ENCODE measurements at regions not wholly inside any gene's neighbourhood (a gene's known extent, or its start where the extent isn't known, plus 50 kb on each side); places are given as distances from the start of the nearest gene placed in this dataset.
A peak's percentile ranks its signal among the peaks of the same experiment; 100 is the strongest.

DNA sequence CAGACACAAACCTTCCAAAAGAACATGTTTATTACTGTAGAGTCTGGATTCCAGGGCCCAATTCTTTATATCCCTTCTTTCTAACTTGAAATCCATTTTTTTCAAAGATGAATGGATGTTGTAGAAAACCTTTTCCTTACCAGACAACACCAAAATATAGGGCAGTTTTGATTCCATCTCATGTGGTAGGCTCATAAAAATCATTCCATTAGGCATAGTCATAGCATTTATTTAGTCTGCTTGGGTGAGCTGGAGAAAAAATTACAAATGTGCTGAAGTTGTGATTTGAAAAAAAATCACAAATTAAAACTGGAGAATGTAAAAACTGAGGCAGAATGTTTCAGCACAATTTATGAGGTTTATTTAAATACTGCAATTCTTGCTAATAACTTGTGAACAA, 199.3 kb upstream of the TBC1D5 start:
- no peaks in the 10 kb centered on the region for H3K27me3 ChIP-seq (ENCODE audit: insufficient read depth)
- no peak for TF ChIP-seq ZNF331 (CRISPR knock-in tag; IDR thresholded peaks at IDR 0.05; ENCODE audit: low read depth)
- TF ChIP-seq, protein P1, sequence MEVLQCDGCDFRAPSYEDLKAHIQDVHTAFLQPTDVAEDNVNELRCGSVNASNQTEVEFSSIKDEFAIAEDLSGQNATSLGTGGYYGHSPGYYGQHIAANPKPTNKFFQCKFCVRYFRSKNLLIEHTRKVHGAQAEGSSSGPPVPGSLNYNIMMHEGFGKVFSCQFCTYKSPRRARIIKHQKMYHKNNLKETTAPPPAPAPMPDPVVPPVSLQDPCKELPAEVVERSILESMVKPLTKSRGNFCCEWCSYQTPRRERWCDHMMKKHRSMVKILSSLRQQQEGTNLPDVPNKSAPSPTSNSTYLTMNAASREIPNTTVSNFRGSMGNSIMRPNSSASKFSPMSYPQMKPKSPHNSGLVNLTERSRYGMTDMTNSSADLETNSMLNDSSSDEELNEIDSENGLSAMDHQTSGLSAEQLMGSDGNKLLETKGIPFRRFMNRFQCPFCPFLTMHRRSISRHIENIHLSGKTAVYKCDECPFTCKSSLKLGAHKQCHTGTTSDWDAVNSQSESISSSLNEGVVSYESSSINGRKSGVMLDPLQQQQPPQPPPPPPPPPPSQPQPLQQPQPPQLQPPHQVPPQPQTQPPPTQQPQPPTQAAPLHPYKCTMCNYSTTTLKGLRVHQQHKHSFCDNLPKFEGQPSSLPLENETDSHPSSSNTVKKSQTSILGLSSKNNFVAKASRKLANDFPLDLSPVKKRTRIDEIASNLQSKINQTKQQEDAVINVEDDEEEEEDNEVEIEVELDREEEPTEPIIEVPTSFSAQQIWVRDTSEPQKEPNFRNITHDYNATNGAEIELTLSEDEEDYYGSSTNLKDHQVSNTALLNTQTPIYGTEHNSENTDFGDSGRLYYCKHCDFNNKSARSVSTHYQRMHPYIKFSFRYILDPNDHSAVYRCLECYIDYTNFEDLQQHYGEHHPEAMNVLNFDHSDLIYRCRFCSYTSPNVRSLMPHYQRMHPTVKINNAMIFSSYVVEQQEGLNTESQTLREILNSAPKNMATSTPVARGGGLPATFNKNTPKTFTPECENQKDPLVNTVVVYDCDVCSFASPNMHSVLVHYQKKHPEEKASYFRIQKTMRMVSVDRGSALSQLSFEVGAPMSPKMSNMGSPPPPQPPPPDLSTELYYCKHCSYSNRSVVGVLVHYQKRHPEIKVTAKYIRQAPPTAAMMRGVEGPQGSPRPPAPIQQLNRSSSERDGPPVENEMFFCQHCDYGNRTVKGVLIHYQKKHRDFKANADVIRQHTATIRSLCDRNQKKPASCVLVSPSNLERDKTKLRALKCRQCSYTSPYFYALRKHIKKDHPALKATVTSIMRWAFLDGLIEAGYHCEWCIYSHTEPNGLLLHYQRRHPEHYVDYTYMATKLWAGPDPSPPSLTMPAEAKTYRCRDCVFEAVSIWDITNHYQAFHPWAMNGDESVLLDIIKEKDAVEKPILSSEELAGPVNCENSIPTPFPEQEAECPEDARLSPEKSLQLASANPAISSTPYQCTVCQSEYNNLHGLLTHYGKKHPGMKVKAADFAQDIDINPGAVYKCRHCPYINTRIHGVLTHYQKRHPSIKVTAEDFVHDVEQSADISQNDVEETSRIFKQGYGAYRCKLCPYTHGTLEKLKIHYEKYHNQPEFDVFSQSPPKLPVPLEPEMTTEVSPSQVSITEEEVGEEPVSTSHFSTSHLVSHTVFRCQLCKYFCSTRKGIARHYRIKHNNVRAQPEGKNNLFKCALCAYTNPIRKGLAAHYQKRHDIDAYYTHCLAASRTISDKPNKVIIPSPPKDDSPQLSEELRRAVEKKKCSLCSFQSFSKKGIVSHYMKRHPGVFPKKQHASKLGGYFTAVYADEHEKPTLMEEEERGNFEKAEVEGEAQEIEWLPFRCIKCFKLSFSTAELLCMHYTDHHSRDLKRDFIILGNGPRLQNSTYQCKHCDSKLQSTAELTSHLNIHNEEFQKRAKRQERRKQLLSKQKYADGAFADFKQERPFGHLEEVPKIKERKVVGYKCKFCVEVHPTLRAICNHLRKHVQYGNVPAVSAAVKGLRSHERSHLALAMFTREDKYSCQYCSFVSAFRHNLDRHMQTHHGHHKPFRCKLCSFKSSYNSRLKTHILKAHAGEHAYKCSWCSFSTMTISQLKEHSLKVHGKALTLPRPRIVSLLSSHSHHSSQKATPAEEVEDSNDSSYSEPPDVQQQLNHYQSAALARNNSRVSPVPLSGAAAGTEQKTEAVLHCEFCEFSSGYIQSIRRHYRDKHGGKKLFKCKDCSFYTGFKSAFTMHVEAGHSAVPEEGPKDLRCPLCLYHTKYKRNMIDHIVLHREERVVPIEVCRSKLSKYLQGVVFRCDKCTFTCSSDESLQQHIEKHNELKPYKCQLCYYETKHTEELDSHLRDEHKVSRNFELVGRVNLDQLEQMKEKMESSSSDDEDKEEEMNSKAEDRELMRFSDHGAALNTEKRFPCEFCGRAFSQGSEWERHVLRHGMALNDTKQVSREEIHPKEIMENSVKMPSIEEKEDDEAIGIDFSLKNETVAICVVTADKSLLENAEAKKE (CRISPR knock-in tag; IDR thresholded peaks at IDR 0.05), result no peak
- Mint-ChIP-seq H3K27me3 (ENCODE audit: insufficient read depth, low read depth, poor library complexity) (no peaks in the 10 kb centered on the region), H3K9me3 (no peaks in the 10 kb centered on the region), H3K4me3 (no peak overlapping the region), H3K4me1 (peaks cover 10% of the 10 kb centered on the region), H3K27ac (no peak overlapping the region), H3K36me3 (ENCODE audit: low read depth) (no peaks in the 10 kb centered on the region)
- peak overlapping the region; percentile 41; the same call in 1 of the 2 replicates for H3K4me2 ChIP-seq
- H4K20me1 ChIP-seq (replicated peaks; ENCODE audit: insufficient read depth), result no peaks in the 10 kb centered on the region; the same call in 1 of the 2 replicates
- no peaks in the 10 kb centered on the region for H3K36me3 ChIP-seq (ENCODE audit: insufficient read depth)
- H3K9me2 ChIP-seq (ENCODE audit: insufficient read depth), result no peaks in the 10 kb centered on the region
- no peaks in the 10 kb centered on the region for H3F3A ChIP-seq (replicated peaks; ENCODE audit: low read depth)
- no peak overlapping the region for H2AFZ ChIP-seq
- H3K79me2 ChIP-seq (replicated peaks; ENCODE audit: insufficient read depth), result no peaks in the 10 kb centered on the region
- H3K4me3 ChIP-seq, result no peak overlapping the region
- peaks cover 7% of the 10 kb centered on the region; the same call in 1 of the 2 replicates for H3K4me1 ChIP-seq (ENCODE audit: insufficient read depth)
- DNase-seq (ENCODE audit: low spot score) (no peak), ATAC-seq (no peak)
- H3K27ac ChIP-seq (ENCODE audit: low read depth), result no peak overlapping the region

DNA sequence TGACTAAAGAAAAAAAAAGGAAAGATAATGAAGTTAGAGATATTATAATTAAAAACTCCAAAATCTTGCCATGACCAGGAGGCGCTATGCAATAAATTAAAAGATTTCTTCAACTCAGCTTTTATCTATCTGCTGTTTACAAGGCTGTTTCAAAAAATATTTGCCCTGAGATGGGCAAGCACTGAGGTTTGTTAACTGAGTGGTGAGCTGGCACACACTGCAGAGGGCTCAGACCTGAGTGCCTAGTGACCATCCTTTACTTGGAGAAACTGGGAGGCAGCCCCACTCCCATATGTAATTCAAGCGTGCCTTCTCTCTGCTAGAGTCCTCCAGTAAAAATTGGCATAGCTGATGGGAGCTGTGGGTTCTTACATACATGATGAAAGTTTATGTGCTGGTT, 198.7 kb upstream of the TBC1D5 start:
- Histone ChIP-seq H3K36me3 (ENCODE audit: insufficient read depth) (no peaks in the 10 kb centered on the region), H3K4me3 (no peak overlapping the region), H3K27me3 (ENCODE audit: insufficient read depth) (no peaks in the 10 kb centered on the region), H4K20me1 (replicated peaks; ENCODE audit: insufficient read depth) (no peaks in the 10 kb centered on the region; the same call in 1 of the 2 replicates), H3K4me2 (peak overlapping the region; percentile 41; the same call in 1 of the 2 replicates), H3F3A (replicated peaks; ENCODE audit: low read depth) (no peaks in the 10 kb centered on the region), H3K27ac (ENCODE audit: low read depth) (no peak overlapping the region), H2AFZ (no peak overlapping the region), H3K4me1 (ENCODE audit: insufficient read depth) (peaks cover 7% of the 10 kb centered on the region; the same call in 1 of the 2 replicates), H3K9me2 (ENCODE audit: insufficient read depth) (no peaks in the 10 kb centered on the region), H3K79me2 (replicated peaks; ENCODE audit: insufficient read depth) (no peaks in the 10 kb centered on the region)
- Mint-ChIP-seq H3K27ac (no peak overlapping the region), H3K36me3 (ENCODE audit: low read depth) (no peaks in the 10 kb centered on the region), H3K4me1 (peaks cover 10% of the 10 kb centered on the region), H3K9me3 (no peaks in the 10 kb centered on the region), H3K4me3 (no peak overlapping the region), H3K27me3 (ENCODE audit: insufficient read depth, low read depth, poor library complexity) (no peaks in the 10 kb centered on the region)
- ATAC-seq (no peak), DNase-seq (ENCODE audit: low spot score) (no peak)
- TF ChIP-seq, protein P2, sequence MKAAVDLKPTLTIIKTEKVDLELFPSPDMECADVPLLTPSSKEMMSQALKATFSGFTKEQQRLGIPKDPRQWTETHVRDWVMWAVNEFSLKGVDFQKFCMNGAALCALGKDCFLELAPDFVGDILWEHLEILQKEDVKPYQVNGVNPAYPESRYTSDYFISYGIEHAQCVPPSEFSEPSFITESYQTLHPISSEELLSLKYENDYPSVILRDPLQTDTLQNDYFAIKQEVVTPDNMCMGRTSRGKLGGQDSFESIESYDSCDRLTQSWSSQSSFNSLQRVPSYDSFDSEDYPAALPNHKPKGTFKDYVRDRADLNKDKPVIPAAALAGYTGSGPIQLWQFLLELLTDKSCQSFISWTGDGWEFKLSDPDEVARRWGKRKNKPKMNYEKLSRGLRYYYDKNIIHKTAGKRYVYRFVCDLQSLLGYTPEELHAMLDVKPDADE (IDR thresholded peaks at IDR 0.05), result no peak
- TF ChIP-seq ZNF114 (CRISPR knock-in tag; IDR thresholded peaks at IDR 0.05) (no peak), POLR2AphosphoS5 (IDR thresholded peaks at IDR 0.05; ENCODE audit: low read depth) (no peak), EZH2 (IDR thresholded peaks at IDR 0.05; ENCODE audit: low read depth, unreplicated experiment) (no peak), NANOG (IDR thresholded peaks at IDR 0.05; ENCODE audit: borderline replicate concordance) (no peak)
- TF ChIP-seq, protein P3, sequence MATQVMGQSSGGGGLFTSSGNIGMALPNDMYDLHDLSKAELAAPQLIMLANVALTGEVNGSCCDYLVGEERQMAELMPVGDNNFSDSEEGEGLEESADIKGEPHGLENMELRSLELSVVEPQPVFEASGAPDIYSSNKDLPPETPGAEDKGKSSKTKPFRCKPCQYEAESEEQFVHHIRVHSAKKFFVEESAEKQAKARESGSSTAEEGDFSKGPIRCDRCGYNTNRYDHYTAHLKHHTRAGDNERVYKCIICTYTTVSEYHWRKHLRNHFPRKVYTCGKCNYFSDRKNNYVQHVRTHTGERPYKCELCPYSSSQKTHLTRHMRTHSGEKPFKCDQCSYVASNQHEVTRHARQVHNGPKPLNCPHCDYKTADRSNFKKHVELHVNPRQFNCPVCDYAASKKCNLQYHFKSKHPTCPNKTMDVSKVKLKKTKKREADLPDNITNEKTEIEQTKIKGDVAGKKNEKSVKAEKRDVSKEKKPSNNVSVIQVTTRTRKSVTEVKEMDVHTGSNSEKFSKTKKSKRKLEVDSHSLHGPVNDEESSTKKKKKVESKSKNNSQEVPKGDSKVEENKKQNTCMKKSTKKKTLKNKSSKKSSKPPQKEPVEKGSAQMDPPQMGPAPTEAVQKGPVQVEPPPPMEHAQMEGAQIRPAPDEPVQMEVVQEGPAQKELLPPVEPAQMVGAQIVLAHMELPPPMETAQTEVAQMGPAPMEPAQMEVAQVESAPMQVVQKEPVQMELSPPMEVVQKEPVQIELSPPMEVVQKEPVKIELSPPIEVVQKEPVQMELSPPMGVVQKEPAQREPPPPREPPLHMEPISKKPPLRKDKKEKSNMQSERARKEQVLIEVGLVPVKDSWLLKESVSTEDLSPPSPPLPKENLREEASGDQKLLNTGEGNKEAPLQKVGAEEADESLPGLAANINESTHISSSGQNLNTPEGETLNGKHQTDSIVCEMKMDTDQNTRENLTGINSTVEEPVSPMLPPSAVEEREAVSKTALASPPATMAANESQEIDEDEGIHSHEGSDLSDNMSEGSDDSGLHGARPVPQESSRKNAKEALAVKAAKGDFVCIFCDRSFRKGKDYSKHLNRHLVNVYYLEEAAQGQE (IDR thresholded peaks at IDR 0.05; ENCODE audit: unreplicated experiment), result no peak
